DND-41 (cell line): ENCODE measurements at regions not wholly inside any gene's neighbourhood (a gene's known extent, or its start where the extent isn't known, plus 50 kb on each side); places are given as distances from the start of the nearest gene placed in this dataset.

Source experiments
- CTCF ChIP-seq: IDR thresholded peaks from 2 replicates; pipeline ENCODE4 v1.5.1; 2012; ENCODE audit warnings: borderline replicate concordance, low read length, moderate library complexity, mild to moderate bottlenecking; ENCODE audit not compliant: poor library complexity, severe bottlenecking; ENCODE audit errors: extremely low read depth
- EZH2 ChIP-seq: IDR thresholded peaks from 3 replicates; pipeline ENCODE4 v1.6.1; 2012; ENCODE audit warnings: borderline replicate concordance, low read depth, mild to moderate bottlenecking, moderate library complexity, low read length, inconsistent platforms; ENCODE audit not compliant: severe bottlenecking

GRCh38 chr13:73544175-73544574 is 485.4 kb downstream of the KLF5 start:
- TF ChIP-seq CTCF (no peak), EZH2 (no peak)
